ENCODE measurements at regions not wholly inside any gene's neighbourhood (a gene's known extent, or its start where the extent isn't known, plus 50 kb on each side); places are given as distances from the start of the nearest gene placed in this dataset.
"Not testable (repeated sequence)": the region's sequence is repeated elsewhere in the genome, so short reads cannot be mapped to it uniquely, and the experiment has no call there.

DNA sequence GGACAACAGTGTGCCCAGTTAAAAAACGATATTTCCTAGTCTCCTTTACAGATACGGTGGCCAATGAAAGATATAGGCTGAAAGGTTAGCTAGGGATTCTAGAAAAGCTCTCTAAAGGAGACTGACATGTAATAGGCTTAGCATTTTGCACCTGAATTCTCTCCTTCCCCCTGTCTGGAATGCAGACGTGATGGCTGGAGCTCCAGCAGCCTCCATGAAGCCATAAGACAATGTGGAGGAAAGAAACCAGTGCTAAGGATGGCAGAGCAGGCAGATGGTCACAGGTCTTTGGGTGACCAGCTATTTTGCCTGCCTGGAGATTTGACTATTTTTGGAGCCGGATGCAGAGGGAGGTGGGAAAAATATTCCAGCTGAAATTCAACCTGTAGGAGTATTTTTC is 286.2 kb upstream of the PLGLB2 start:
- DNase-seq; H3K27me3 Mint-ChIP-seq (ENCODE audit: low read depth); POLR2A ChIA-PET; H3K9me3 Mint-ChIP-seq (ENCODE audit: insufficient read depth); H3K4me3 Mint-ChIP-seq; ATAC-seq; CTCF ChIA-PET; H3K27ac Mint-ChIP-seq: not testable (repeated sequence)
- peaks cover 13% of the 10 kb centered on the region for H3K36me3 Mint-ChIP-seq (ENCODE audit: low read depth)
- H3K4me1 Mint-ChIP-seq (ENCODE audit: low read depth): peaks cover 35% of the 10 kb centered on the region

DNA sequence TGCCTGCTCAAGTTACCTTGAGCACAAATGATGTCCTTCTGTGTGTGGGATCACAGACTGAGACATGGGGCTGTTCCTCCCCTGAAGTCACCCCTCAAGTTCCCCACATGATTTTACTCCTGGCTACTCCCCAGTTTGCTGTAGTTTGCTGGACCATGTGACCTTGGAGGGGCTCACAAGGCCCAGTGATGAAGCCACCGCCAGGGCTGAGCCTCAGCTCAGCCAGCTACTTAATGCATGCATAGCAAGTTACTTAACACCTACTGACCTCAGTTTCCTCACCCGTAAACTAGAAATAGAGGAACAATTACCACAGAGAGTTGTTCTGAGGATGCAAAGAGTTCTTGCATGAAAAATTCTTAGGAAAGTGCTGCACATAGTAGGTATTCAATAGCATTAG is 283.7 kb upstream of the PLGLB2 start:
- H3K4me3 Mint-ChIP-seq; H3K27me3 Mint-ChIP-seq (ENCODE audit: low read depth); H3K9me3 Mint-ChIP-seq (ENCODE audit: insufficient read depth); H3K36me3 Mint-ChIP-seq (ENCODE audit: low read depth); CTCF ChIA-PET; ATAC-seq; POLR2A ChIA-PET; DNase-seq: not testable (repeated sequence)
- Mint-ChIP-seq H3K27ac (peak overlapping the region; percentile 78), H3K4me1 (ENCODE audit: low read depth) (peaks cover 41% of the 10 kb centered on the region)

DNA sequence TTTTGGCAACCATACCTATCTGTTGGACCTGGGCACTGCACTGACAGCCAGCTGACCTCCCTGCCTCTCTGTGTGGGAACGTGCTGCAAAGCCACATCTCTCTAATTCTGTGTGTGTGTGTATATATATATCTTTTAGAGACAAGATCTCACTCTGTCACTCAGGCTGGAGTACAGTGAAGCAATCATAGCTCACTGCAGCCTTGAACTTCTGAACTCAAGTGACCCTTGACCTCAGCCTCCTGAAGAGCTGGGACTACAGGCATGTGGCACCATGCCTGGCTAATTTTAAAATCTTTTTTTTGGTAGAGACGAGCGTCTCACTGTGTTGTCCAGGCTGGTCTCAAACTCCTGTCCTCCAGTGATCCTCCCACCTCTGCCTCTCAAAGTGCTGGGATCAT is 282.2 kb upstream of the PLGLB2 start:
- POLR2A ChIA-PET; CTCF ChIA-PET; ATAC-seq; H3K9me3 Mint-ChIP-seq (ENCODE audit: insufficient read depth); DNase-seq; H3K4me3 Mint-ChIP-seq; H3K27ac Mint-ChIP-seq; H3K36me3 Mint-ChIP-seq (ENCODE audit: low read depth); H3K27me3 Mint-ChIP-seq (ENCODE audit: low read depth): not testable (repeated sequence)
- peaks cover 48% of the 10 kb centered on the region for H3K4me1 Mint-ChIP-seq (ENCODE audit: low read depth)

DNA sequence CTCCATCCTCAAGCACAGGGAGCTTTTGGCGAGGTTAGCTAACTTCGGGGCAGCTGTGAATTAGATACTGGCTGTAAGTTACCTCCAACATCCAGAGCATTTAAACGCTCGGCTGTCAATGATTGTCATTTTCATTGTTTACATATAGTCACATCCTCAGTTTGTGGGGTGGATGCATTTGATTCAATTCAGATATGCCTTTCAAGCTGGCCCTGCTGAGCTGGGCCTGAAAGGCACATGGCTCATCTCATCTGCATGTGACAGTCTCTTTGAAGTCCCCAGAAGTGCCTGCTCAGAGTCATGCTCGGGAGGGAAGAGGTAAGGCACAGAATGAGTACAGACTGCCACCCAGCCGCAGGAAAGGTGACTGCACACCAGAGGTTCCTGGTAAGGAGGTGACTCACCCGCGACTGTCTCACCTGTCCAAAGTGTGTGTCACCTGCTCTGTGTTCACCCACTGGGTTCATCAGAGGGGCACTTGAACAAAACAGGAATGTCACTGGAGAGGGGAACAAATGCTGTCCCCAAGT is 281.2 kb upstream of the PLGLB2 start:
- H3K4me3 Mint-ChIP-seq; H3K27ac Mint-ChIP-seq; POLR2A ChIA-PET; CTCF ChIA-PET; H3K9me3 Mint-ChIP-seq (ENCODE audit: insufficient read depth); H3K27me3 Mint-ChIP-seq (ENCODE audit: low read depth); H3K36me3 Mint-ChIP-seq (ENCODE audit: low read depth): not testable (repeated sequence)
- peaks cover 50% of the 10 kb centered on the region for H3K4me1 Mint-ChIP-seq (ENCODE audit: low read depth)
- peak; percentile 87 for ATAC-seq
- peak; percentile 63 for DNase-seq

DNA sequence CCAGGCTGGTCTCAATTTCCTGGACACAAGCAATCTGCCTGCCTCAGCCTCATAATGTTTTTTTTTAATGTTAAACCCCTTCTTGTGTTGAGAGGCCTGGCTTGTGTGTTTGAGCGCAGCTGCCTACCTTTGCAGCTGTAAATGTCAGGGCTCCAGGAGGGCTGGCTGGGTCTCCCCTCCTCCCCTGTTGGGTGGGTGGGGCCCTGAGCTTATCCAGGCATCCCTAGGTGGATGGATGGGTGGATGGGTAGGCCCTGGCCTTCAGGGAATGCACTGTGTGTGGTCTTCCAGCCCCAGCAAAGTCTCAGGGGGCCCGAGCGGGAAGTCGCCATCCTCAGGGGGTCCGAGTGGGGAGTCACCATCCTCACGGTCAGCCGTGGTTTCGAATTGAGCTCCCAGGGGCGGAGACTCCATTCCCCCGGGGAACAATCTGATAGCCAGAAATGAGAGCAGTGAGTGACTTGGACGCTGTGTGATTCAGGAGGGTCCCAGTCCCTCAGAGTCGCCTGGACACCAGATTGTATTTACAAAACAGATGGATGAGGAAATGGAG is 279.4 kb upstream of the PLGLB2 start:
- H3K9me3 Mint-ChIP-seq (ENCODE audit: insufficient read depth); CTCF ChIA-PET; H3K27me3 Mint-ChIP-seq (ENCODE audit: low read depth); H3K4me3 Mint-ChIP-seq; POLR2A ChIA-PET; ATAC-seq; DNase-seq; H3K36me3 Mint-ChIP-seq (ENCODE audit: low read depth): not testable (repeated sequence)
- Mint-ChIP-seq H3K27ac (peak overlapping the region; percentile 15), H3K4me1 (ENCODE audit: low read depth) (peaks cover 51% of the 10 kb centered on the region)

DNA sequence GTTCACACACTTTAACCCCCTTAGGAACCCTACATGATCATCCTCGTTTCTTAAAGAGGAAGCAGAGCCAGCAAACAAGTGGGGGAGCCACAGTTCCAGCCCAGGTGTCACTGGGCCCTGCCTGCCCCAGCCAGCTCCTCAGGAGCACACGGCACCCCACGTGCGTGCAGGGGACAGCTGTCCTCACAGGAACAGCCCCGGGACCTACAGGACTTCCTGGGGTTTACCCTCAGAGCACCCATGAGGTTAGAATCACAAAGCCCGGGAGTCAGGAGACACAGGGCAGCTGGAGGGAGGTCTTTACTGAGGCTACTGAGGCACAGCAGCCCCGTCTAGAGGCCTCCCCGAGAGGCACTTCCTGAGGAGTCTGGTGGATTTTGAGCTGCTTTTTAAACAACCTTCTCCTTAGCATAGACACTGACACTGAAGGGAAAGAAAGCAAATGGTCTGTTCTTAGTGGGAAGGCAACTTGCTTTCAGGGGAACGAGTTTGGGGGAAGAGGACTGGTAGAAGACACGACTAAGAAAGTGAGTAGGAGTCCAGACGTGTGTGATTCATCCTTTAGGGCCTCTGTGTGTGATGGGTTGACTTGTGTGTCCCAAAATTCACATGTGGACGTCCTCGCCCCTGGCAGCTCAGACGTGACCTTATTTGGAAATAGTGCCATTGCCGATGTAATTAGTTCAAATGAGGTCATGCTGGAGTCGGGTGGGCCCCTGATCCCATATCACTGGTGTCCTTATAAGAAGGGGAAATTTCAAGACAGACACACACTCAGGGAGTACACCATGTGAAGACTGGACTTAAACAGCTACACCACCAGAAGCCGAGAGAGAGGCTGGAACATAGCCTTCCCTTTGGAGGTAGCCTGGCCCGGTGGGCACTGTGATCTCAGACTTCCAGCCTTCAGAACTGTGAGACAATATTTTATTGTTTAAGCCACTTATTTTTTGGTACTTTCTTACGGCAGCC is 278.4 kb upstream of the PLGLB2 start:
- H3K4me1 Mint-ChIP-seq (ENCODE audit: low read depth): peaks cover 47% of the 10 kb centered on the region
- POLR2A ChIA-PET; H3K9me3 Mint-ChIP-seq (ENCODE audit: insufficient read depth); H3K36me3 Mint-ChIP-seq (ENCODE audit: low read depth); H3K27me3 Mint-ChIP-seq (ENCODE audit: low read depth); CTCF ChIA-PET: not testable (repeated sequence)
- H3K27ac Mint-ChIP-seq: peak overlapping the region; percentile 98
- ATAC-seq (peak; percentile 41), DNase-seq (peak; percentile 29)
- peak overlapping the region; percentile 74 for H3K4me3 Mint-ChIP-seq

DNA sequence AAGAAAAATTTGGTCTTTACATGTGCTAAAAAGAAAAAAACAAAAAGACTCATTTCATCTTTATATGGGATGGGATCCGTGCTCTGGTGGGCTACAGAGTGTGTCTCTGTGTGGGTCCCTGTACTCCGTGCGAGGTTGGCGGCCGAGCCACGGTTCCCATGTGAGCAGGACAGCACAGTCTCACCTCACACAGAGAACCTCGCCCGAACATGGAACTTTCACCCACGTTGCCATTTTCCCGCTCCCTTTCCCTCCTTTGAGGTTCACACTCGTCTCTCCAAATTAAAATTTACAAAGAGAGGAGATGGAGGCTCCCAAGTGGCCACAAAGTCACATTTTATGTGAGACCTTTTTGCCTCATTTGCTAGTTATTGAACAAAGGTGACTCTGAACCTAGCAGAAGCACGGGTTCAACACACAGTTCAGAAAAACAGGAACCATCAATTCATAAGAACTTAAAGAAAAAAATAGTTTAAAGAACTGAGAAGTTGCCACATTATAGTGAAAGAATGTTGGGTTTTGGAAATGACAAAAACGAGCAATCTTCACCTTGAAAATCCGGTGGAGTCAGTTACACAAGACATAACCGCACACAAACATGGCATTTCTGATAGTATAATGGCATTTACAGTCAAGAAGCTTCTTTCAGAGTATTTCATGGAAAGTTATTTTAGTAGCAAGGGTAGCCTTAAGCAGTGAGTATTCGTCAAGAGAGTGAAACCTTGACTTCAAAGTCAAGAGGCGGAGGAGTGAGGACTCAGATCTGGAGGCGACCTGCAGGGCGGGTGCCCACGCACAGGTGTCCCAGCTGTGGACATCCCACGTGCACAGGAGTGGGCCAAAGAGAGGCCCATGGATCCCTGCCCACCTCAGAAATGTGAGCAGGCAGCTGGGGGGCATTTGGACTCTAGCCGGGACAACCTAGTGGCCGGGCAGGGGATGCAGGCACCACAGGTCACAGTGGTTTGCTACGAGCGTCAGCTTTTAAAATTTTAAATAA is 277.2 kb upstream of the PLGLB2 start:
- Mint-ChIP-seq H3K27ac (peak overlapping the region; percentile 87), H3K4me1 (ENCODE audit: low read depth) (peaks cover 43% of the 10 kb centered on the region), H3K4me3 (peak overlapping the region; percentile 70)
- H3K9me3 Mint-ChIP-seq (ENCODE audit: insufficient read depth); H3K27me3 Mint-ChIP-seq (ENCODE audit: low read depth); H3K36me3 Mint-ChIP-seq (ENCODE audit: low read depth); DNase-seq; POLR2A ChIA-PET: not testable (repeated sequence)
- ATAC-seq: peak; percentile 54
- CTCF ChIA-PET: interaction anchor here (0.6 kb wide), 1 partner anchor 531 kb away, joined by 3 read pairs; no protein-coding TSS in a partner anchor

DNA sequence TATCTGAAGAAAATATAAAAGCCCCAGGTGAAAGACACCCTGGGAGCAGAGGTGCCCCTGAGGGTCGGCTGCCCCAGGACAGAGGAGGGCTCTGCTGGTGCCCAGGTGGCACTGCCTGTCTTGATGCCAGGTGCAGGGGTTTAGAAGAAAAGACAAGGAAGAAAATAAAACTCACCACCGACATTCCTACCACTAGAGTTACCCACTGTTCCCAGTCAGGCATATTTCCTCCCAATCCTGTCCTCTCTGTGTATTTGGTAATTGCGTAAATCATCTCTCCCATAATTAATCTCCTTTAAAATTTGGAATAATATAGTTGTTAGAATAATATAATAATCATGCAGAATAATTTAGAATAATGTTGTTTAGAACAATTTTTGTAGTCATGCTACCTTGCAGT is 276.4 kb upstream of the PLGLB2 start:
- ATAC-seq; H3K36me3 Mint-ChIP-seq (ENCODE audit: low read depth); H3K27ac Mint-ChIP-seq; CTCF ChIA-PET; H3K27me3 Mint-ChIP-seq (ENCODE audit: low read depth); POLR2A ChIA-PET; DNase-seq; H3K9me3 Mint-ChIP-seq (ENCODE audit: insufficient read depth): not testable (repeated sequence)
- peak overlapping the region; percentile 70 for H3K4me3 Mint-ChIP-seq
- peaks cover 42% of the 10 kb centered on the region for H3K4me1 Mint-ChIP-seq (ENCODE audit: low read depth)

DNA sequence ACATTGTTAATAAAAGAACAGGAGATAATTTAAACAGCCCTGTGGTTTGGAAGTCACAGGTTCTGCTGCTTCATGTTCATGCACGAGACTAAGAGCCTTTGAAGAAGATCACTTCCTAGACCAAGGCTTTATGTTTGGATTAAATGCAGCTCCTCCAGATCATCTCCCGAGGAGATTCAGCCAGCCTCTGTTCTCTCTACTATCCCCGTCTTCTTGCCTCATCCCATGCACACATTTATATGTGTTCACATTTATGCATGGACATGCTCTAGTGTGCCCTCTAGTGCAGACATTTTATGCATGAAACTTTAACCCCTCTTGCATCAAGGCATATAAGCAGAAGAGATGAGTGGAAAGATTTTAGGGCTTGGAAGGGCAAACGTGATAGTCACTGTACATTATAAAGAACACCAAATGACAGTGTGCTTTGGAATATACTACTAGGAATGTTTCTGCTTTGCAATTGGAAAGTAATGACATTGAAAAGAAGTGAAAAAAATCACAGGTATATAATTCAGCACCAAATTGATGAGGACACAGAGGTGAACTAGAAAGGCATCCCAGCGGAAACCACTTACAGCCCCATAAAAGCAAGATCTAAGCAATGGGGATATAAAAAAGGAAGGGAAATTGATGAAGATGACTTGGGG is 271.5 kb upstream of the PLGLB2 start:
- H3K27me3 Mint-ChIP-seq (ENCODE audit: low read depth); H3K4me3 Mint-ChIP-seq; CTCF ChIA-PET; H3K9me3 Mint-ChIP-seq (ENCODE audit: insufficient read depth); DNase-seq; POLR2A ChIA-PET: not testable (repeated sequence)
- ATAC-seq: peak; percentile 44
- Mint-ChIP-seq H3K36me3 (ENCODE audit: low read depth) (peaks cover 13% of the 10 kb centered on the region), H3K27ac (peak overlapping the region; percentile 48), H3K4me1 (ENCODE audit: low read depth) (peaks cover 30% of the 10 kb centered on the region)

DNA sequence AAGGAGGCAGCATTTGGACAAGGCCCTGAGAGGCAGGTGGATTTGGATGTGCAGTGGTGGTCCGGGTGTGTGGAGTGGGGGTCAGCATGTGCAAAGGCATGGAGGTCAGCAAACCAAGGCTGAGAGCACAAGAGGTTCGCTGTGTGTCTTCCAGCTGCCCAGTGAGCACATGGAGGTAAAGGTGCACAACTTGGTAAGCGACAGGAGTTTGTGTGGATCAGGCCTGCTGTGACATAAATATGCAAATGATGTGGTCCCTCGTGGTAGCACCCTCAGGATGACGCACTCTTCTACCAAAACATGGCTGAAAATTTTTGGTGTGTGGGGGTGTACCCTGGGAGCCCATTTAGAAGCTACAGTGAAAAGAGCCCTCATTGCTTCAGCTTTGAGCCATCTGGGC is 271.0 kb upstream of the PLGLB2 start:
- H3K4me3 Mint-ChIP-seq; POLR2A ChIA-PET; CTCF ChIA-PET; H3K9me3 Mint-ChIP-seq (ENCODE audit: insufficient read depth); H3K27me3 Mint-ChIP-seq (ENCODE audit: low read depth): not testable (repeated sequence)
- ATAC-seq (peak; percentile 48), DNase-seq (peak; percentile 40)
- Mint-ChIP-seq H3K4me1 (ENCODE audit: low read depth) (peaks cover 30% of the 10 kb centered on the region), H3K27ac (peak overlapping the region; percentile 48), H3K36me3 (ENCODE audit: low read depth) (peaks cover 13% of the 10 kb centered on the region)

DNA sequence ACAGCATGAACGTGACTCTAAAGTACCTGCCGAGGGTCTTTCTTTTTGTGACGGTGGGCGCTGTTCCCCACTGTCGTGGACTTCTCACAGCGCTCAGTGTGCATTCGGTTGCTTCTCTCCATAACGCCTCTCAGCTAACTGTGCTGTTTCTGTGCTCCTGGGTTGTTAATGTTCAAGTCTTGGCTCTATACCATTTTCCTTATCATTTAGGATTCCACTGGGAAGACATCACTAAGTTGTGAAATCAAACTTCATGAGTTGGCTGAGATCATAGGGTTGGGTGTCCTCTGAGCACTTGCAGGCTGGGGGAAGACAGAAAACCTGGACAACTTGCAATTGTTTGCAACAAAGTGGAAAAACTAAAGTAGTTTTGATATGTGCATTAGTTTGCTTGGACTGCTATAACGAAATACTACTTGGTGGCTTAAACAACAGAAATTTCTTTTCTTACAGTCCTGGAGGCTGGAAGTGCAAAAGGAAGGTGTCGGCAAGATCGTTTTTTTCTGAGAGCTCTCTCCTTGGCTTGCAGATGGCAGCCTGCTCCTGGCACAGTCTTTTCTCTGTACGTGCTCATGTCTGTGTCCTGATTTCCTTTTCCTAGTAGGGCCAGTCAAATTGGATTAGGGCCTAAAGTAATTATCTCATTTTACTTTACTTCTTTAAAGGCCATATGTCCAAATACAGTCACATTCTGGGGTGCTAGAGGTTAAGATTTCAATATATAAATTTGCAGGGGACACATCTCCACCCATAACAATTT is 270.0 kb upstream of the PLGLB2 start:
- H3K27me3 Mint-ChIP-seq (ENCODE audit: low read depth); ATAC-seq; CTCF ChIA-PET; POLR2A ChIA-PET; H3K4me3 Mint-ChIP-seq; H3K9me3 Mint-ChIP-seq (ENCODE audit: insufficient read depth); DNase-seq; H3K27ac Mint-ChIP-seq: not testable (repeated sequence)
- peaks cover 16% of the 10 kb centered on the region for H3K36me3 Mint-ChIP-seq (ENCODE audit: low read depth)
- H3K4me1 Mint-ChIP-seq (ENCODE audit: low read depth): peaks cover 34% of the 10 kb centered on the region
